Lower leg skin (tissue), 4 donors: ENCODE measurements at regions not wholly inside any gene's neighbourhood (a gene's known extent, or its start where the extent isn't known, plus 50 kb on each side); places are given as distances from the start of the nearest gene placed in this dataset.

Experiments used
- DNase-seq, 2 donors: peaks; one replicate each; pipeline ENCODE4 v3.0.0-alpha.2; 2019; ENCODE audit warnings: low spot score in 2 of 2
- H3K4me3 ChIP-seq: fragments of 200-600 bp; sonication (generic); 2 replicates; pipeline ENCODE4 v1.5.1; 2017; ENCODE audit warnings: mild to moderate bottlenecking, low read depth; ENCODE audit not compliant: poor library complexity, severe bottlenecking
- CTCF ChIP-seq, 3 donors: fragments of 450-650 bp; IDR thresholded peaks; one replicate each; pipeline ENCODE4 v1.5.1; 2016; ENCODE audit warnings: antibody characterized with exemption in 3 of 3, mild to moderate bottlenecking in 3 of 3, moderate library complexity in 2 of 3
- POLR2A ChIP-seq, 2 donors: fragments of 450-650 bp; IDR thresholded peaks; one replicate each; pipeline ENCODE4 v1.6.1; 2016 to 2017; ENCODE audit warnings: antibody characterized with exemption in 2 of 2, mild to moderate bottlenecking in 1 of 2, moderate library complexity in 1 of 2
- WGBS, 2 donors: methylation state at CpG; one replicate each; pipeline ENCODE4 v1.1.5; 2018; 5-methylcytosine and 5-hydroxymethylcytosine counted together
- intact Hi-C: fragments of 100-400 bp; cut with DNase I; formaldehyde crosslinking; loops from one replicate; pipeline ENCODE4 v1.15.0; 2023; ENCODE audit warnings: low total_unique reads

GRCh38 chr4:112889619-112890527, 159.6 kb upstream of the ANK2 start:
- WGBS, 2 donors, result 52 to 54% methylated on average over 5 of the region's 5 CpGs
- TF ChIP-seq POLR2A (IDR thresholded peaks at IDR 0.05) (no peak), CTCF (IDR thresholded peaks at IDR 0.05) (no peak)
- intact Hi-C loops, result no loop called here

GRCh38 chr4:112894480-112894879, 155.0 kb upstream of the ANK2 start:
- TF ChIP-seq POLR2A (IDR thresholded peaks at IDR 0.05), result no peak
- TF ChIP-seq CTCF (IDR thresholded peaks at IDR 0.05), result no peak
- 95% methylated on average over 3 of the region's 3 CpGs for WGBS, 2 donors
- no peak overlapping the region for H3K4me3 ChIP-seq
- DNase-seq, result no peak
- intact Hi-C loops, result no loop called here

More at GRCh38 chr4:112889619-112890527, 159.6 kb upstream of the ANK2 start:
- no peak overlapping the region for H3K4me3 ChIP-seq
- no peak for DNase-seq

- no peak overlapping the region for H3K4me3 ChIP-seq
- TF ChIP-seq POLR2A (IDR thresholded peaks at IDR 0.05) (no peak), CTCF (IDR thresholded peaks at IDR 0.05) (no peak)
- intact Hi-C loops, result no loop called here
- DNase-seq, result no peak
- WGBS, 2 donors, result 64 to 79% methylated on average over 1 of the region's 1 CpG
Observed at GRCh38 chr4:112894951-112895350, 154.5 kb upstream of the ANK2 start.

GRCh38 chr4:112895811-112896608, 153.4 kb upstream of the ANK2 start:
- WGBS, 2 donors, result 57 to 61% methylated on average over 4 of the region's 4 CpGs
- no peak overlapping the region for H3K4me3 ChIP-seq
- intact Hi-C loops, result no loop called here
- no peak for DNase-seq
- no peak for TF ChIP-seq POLR2A (IDR thresholded peaks at IDR 0.05)

- DNase-seq, result no peak
- H3K4me3 ChIP-seq, result no peak overlapping the region
- no peak for TF ChIP-seq POLR2A (IDR thresholded peaks at IDR 0.05)
- TF ChIP-seq CTCF (IDR thresholded peaks at IDR 0.05), result no peak
- intact Hi-C loops, result no loop called here
- 53 to 57% methylated on average over 9 of the region's 9 CpGs for WGBS, 2 donors
Observed at GRCh38 chr4:112896609-112897190, 152.8 kb upstream of the ANK2 start.

- TF ChIP-seq POLR2A (IDR thresholded peaks at IDR 0.05) (no peak), CTCF (IDR thresholded peaks at IDR 0.05) (no peak)
- no peak for DNase-seq
- no peak overlapping the region for H3K4me3 ChIP-seq
- intact Hi-C loops, result no loop called here
- WGBS, 2 donors, result 40 to 42% methylated on average over 2 of the region's 2 CpGs
Observed at GRCh38 chr4:112897543-112897942, 151.9 kb upstream of the ANK2 start.
